ENCODE measurements at regions not wholly inside any gene's neighbourhood (a gene's known extent, or its start where the extent isn't known, plus 50 kb on each side); places are given as distances from the start of the nearest gene placed in this dataset.

- no peak for TF ChIP-seq CTCF (IDR thresholded peaks at IDR 0.05; ENCODE audit: low read depth, low read length, missing control alignments)
- DNase-seq (ENCODE audit: extremely low read depth, low read depth), result no peak
- no peak overlapping the region for H3K4me3 ChIP-seq (replicated peaks; ENCODE audit: low read depth, low read length)
These were observed 124.4 kb downstream of the TMEM174 start for GRCh38 chr5:73297430-73297829.

GRCh38 chr5:73296772-73297171 lies 123.8 kb downstream of the TMEM174 start:
- no peak for TF ChIP-seq CTCF (IDR thresholded peaks at IDR 0.05; ENCODE audit: low read depth, low read length, missing control alignments)
- no peak for DNase-seq (ENCODE audit: extremely low read depth, low read depth)
- no peak overlapping the region for H3K4me3 ChIP-seq (replicated peaks; ENCODE audit: low read depth, low read length)

GRCh38 chr5:73295921-73296320 lies 122.9 kb downstream of the TMEM174 start:
- TF ChIP-seq CTCF (IDR thresholded peaks at IDR 0.05; ENCODE audit: low read depth, low read length, missing control alignments), result no peak
- DNase-seq (ENCODE audit: extremely low read depth, low read depth), result no peak
- H3K4me3 ChIP-seq (replicated peaks; ENCODE audit: low read depth, low read length), result no peak overlapping the region

- TF ChIP-seq CTCF (IDR thresholded peaks at IDR 0.05; ENCODE audit: low read depth, low read length, missing control alignments), result no peak
- no peak overlapping the region for H3K4me3 ChIP-seq (replicated peaks; ENCODE audit: low read depth, low read length)
- no peak for DNase-seq (ENCODE audit: extremely low read depth, low read depth)
These were observed 122.5 kb downstream of the TMEM174 start for GRCh38 chr5:73295447-73295846.

- TF ChIP-seq CTCF (IDR thresholded peaks at IDR 0.05; ENCODE audit: low read depth, low read length, missing control alignments), result no peak
- no peak for DNase-seq (ENCODE audit: extremely low read depth, low read depth)
- no peak overlapping the region for H3K4me3 ChIP-seq (replicated peaks; ENCODE audit: low read depth, low read length)
These were observed 119.9 kb downstream of the TMEM174 start for GRCh38 chr5:73292816-73293459.

GRCh38 chr5:73291873-73292272 lies 118.9 kb downstream of the TMEM174 start:
- H3K4me3 ChIP-seq (replicated peaks; ENCODE audit: low read depth, low read length), result no peak overlapping the region
- no peak for TF ChIP-seq CTCF (IDR thresholded peaks at IDR 0.05; ENCODE audit: low read depth, low read length, missing control alignments)

GRCh38 chr5:73290242-73290641 lies 117.2 kb downstream of the TMEM174 start:
- no peak overlapping the region for H3K4me3 ChIP-seq (replicated peaks; ENCODE audit: low read depth, low read length)
- TF ChIP-seq CTCF (IDR thresholded peaks at IDR 0.05; ENCODE audit: low read depth, low read length, missing control alignments), result no peak
- no peak for DNase-seq (ENCODE audit: extremely low read depth, low read depth)

More at GRCh38 chr5:73291873-73292272, 118.9 kb downstream of the TMEM174 start:
- DNase-seq (ENCODE audit: extremely low read depth, low read depth), result no peak
